ENCODE measurements at regions not wholly inside any gene's neighbourhood (a gene's known extent, or its start where the extent isn't known, plus 50 kb on each side); places are given as distances from the start of the nearest gene placed in this dataset.
A peak's percentile ranks its signal among the peaks of the same experiment; 100 is the strongest.

- DNase-seq = peak; percentile 95
These were observed 85.7 kb downstream of the COPS8 start for GRCh38 chr2:237171396-237171795.

- no peak for DNase-seq
These were observed 86.2 kb downstream of the COPS8 start for GRCh38 chr2:237171881-237172280.

- DNase-seq = no peak
These were observed 91.4 kb downstream of the COPS8 start for GRCh38 chr2:237177052-237177451.

- no peak for DNase-seq
These were observed 92.3 kb downstream of the COPS8 start for GRCh38 chr2:237177986-237178385.

GRCh38 chr2:237178396-237178795 is 92.7 kb downstream of the COPS8 start:
- peak; percentile 86 for DNase-seq

- DNase-seq = no peak
These were observed 93.5 kb downstream of the COPS8 start for GRCh38 chr2:237179161-237179560.

GRCh38 chr2:237180187-237180586 is 94.5 kb downstream of the COPS8 start:
- no peak for DNase-seq

- no peak for DNase-seq
These were observed 95.3 kb downstream of the COPS8 start for GRCh38 chr2:237180987-237181386.

- peak; percentile 91 for DNase-seq
These were observed 96.2 kb downstream of the COPS8 start for GRCh38 chr2:237181844-237182243.

GRCh38 chr2:237182422-237183123 is 96.9 kb downstream of the COPS8 start:
- DNase-seq = no peak

GRCh38 chr2:237184192-237184918 is 98.7 kb downstream of the COPS8 start:
- peak; percentile 56 for DNase-seq

GRCh38 chr2:237184919-237185552 is 99.3 kb downstream of the COPS8 start:
- no peak for DNase-seq

- no peak for DNase-seq
These were observed 99.8 kb downstream of the COPS8 start for GRCh38 chr2:237185553-237185925.

- no peak for DNase-seq
These were observed 104.1 kb downstream of the COPS8 start for GRCh38 chr2:237189799-237190198.

- DNase-seq = no peak
These were observed 105.5 kb downstream of the COPS8 start for GRCh38 chr2:237190966-237191713.

- no peak for DNase-seq
These were observed 106.0 kb downstream of the COPS8 start for GRCh38 chr2:237191714-237192081.

GRCh38 chr2:237192881-237193280 is 107.2 kb downstream of the COPS8 start:
- DNase-seq = no peak

GRCh38 chr2:237193436-237193835 is 107.7 kb downstream of the COPS8 start:
- no peak for DNase-seq

GRCh38 chr2:237194081-237194480 is 108.4 kb downstream of the COPS8 start:
- no peak for DNase-seq

GRCh38 chr2:237194906-237195305 is 109.2 kb downstream of the COPS8 start:
- no peak for DNase-seq

GRCh38 chr2:237195396-237196120 is 109.9 kb downstream of the COPS8 start:
- DNase-seq = no peak

- no peak for DNase-seq
These were observed 110.7 kb downstream of the COPS8 start for GRCh38 chr2:237196409-237196808.

Data from fibroblast of skin of scalp (primary cell).